ENCODE measurements at regions not wholly inside any gene's neighbourhood (a gene's known extent, or its start where the extent isn't known, plus 50 kb on each side); places are given as distances from the start of the nearest gene placed in this dataset.
A peak's percentile ranks its signal among the peaks of the same experiment; 100 is the strongest.

- no peak for DNase-seq
Measured at GRCh38 chr2:121086450-121086849, 198.6 kb downstream of the TFCP2L1 start.

- DNase-seq, result no peak
Measured at GRCh38 chr2:121087117-121087516, 197.9 kb downstream of the TFCP2L1 start.

DNA sequence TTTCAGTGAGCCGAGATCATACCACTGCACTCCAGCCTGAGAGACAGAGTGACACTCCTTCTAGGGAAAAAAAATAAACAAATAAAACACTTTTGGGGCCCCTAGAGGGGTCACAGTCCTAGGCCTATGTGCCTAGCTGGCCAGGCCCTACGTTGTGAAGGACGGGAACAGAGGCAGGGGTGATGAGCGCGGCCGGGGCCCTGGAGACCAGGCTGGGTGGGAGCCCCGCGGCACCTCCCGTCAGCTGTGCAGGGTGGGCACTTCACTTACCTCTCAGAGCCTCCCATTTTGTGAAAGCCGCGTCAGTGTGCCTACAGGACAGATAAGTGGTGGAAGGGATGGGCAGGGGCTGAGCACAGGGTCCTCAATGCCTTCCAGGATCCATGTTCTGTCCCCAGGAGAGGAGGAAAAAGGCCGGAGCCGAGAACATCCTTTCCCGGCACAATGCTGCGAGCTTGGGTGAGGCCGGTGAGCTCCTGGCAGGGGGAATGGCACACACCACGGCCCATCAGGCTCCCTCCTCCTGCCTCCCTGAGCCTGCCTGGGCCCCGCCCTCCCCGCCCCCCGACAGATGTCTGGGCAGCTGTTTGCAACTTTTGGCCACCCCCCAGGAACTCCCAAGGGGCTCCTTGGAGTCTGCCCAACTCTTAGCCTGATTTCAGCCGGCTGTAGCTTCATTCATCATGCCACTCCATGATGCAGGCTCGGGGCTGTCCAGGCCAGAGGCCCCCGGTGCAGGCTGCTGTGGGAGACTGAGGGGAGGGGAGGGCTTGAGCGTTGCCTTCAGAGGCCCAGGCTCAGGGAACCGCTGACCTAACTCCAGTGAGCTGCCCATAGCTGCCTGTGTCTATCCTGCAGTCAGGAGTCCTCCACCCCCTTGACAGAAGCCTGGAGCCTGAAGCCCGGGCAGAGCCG lies 196.5 kb downstream of the TFCP2L1 start:
- DNase-seq, result no peak

GRCh38 chr2:121089166-121089510 lies 195.9 kb downstream of the TFCP2L1 start:
- no peak for DNase-seq

- no peak for DNase-seq
Measured at GRCh38 chr2:121090088-121090715, 194.8 kb downstream of the TFCP2L1 start.

GRCh38 chr2:121092095-121092494 lies 192.9 kb downstream of the TFCP2L1 start:
- DNase-seq, result no peak

- DNase-seq, result no peak
Measured at GRCh38 chr2:121093692-121094091, 191.3 kb downstream of the TFCP2L1 start.

DNA sequence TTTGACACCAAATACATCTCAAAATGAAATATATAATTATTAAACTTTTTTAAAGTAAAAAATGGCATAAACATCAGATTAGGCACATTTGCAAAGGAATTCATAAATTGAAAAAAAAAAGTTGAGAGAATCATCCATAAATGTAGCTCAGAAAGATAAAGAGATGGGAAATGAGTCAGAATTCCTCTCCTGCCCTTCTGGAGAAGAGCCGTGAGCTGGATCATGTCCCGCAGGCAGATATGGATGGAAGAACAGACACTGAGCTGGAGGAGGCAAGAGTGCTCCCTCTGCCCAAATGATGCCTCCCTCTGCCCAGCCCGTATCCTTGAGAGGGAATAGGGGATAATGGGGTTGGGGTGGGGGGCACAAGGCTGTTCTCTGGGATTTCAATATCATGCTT lies 190.9 kb downstream of the TFCP2L1 start:
- no peak for DNase-seq

GRCh38 chr2:121094845-121095244 lies 190.2 kb downstream of the TFCP2L1 start:
- DNase-seq, result no peak

DNA sequence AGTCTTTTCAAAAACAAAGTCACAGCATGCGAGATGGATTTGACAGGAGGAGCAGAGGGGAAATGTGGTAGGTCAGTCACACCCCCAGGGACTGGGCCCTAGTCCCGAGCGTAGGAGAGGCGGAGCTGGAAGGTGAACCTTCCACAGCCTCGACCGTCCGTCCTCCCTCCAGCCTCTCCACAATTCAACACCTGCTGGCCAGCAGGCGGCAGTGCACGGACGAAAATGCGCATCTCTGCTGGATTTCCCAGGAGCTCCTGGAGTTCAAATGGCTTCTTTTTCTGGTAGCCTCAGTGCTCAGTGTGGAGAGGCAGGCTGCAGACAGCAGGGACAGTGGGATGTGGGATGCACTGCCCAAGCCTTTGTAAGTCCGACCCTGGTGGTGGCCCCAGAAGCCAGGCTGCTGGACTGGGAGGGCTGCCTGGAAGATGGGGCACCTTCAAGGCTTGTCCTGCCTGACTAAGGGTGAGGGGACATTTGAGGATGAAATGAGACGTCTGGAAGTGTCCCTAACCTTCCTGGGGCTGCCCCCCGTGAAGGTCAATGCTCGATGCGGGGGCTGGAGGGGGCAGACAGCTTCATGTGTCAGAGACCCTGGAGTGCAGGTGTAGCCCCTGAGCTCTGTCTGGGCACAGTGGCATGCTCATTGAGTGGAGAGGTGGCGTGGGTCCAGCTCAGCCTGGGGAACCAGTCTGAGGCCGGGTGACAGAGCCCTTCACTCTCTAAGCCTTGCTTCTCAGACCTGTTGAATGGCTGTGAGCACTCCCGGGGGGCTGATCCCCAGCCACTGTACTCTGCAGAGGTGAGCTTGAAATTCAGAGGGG lies 189.5 kb downstream of the TFCP2L1 start:
- peak in 32 of 56 donors; percentile 9 to 75 (median 26) for DNase-seq

- no peak for DNase-seq
Measured at GRCh38 chr2:121096611-121097010, 188.4 kb downstream of the TFCP2L1 start.

- no peak for DNase-seq
Measured at GRCh38 chr2:121098556-121098955, 186.4 kb downstream of the TFCP2L1 start.

- peak in 35 of 56 donors; percentile 6 to 68 (median 32) for DNase-seq
Measured at GRCh38 chr2:121099329-121100290, 185.4 kb downstream of the TFCP2L1 start.

DNA sequence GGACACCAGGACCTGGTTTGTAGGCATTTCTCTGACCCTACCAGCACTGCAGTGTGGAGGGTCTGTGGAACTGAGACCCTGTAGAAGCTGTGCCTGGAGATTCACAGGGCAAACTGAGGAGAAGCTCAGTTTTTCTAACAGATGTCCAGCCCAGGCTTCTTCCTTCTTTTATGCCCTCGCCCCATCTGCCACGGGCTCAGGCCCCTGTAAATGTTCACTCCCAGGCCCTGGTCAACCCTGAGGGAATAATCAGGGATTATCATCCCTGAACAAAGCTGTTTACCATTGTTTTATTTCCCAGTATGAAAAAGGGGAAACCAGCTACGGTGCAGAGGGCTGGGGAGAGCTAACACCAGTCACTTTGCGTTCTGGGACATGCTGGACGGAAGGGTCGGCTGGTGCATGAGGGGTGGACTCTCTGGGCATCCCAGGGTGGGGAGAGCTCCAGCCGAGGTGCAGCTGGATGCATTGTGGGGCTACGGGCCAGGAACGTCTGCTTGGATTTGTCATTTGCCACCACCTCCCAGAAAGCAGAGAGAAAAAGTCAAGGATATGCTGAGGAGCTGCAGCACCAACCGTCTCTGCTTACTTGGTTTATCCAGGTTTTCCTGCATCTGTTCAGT lies 183.8 kb downstream of the TFCP2L1 start:
- DNase-seq, result no peak

GRCh38 chr2:121102941-121103340 lies 182.1 kb downstream of the TFCP2L1 start:
- no peak for DNase-seq

GRCh38 chr2:121103960-121104359 lies 181.0 kb downstream of the TFCP2L1 start:
- no peak for DNase-seq

GRCh38 chr2:121104721-121105141 lies 180.3 kb downstream of the TFCP2L1 start:
- DNase-seq, result no peak

DNA sequence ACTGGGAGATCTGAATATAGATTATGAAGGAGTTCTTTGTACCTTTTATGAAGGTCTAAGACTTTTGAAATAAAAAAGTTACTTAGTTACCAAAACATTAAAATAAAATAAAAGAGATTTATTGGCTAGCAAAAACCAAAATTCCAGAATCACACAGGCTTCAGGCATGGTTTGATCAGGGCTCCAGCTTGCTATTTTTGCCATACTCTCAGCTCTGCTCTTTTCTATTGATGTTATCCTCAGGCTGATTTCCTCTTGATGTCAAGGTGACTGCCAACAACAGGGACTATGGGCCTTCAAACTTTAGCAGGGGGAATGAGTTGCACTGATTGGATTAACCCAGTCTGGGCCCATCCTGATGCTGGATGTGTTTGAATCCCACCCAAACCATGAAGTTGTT lies 174.1 kb downstream of the TFCP2L1 start:
- DNase-seq, result no peak

DNA sequence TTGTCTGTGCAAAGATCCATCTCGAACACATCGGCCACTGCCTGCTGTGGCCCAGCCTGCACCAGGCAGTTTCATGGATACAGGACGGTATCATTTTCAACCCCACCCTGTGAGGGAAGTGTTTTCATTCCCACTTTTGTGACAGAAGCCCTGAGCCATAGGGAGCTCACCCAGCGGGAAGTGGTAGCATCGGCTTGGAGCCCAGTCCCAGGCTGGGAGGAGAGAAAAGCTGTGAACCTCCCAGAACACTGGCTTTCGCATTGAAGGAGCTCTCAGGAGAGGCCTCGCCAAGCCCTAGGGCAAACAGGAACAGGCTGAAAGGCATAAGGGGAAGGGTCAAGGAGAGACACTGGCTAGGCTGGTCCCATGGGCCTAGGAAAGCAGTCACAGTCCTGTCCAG lies 166.1 kb downstream of the TFCP2L1 start:
- DNase-seq, result no peak

DNA sequence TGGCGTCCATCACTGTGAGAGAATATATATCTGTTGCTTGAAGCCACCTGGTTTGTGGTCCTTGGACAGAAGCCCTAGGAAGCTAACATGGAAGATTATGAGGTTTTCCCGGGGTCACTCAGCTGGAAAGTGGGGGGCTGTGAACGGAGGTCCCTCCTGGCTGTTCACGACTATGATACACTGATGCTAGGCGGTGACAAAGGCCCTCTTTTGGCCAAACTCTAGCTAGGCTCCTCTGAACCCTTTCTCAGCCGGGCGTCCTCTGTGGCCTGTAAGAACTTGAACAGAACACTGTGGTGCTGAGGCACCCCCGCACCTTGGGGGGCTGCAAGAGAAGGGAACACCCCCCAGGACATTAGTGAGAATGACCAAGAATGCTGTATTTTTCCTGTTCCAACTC lies 164.6 kb downstream of the TFCP2L1 start:
- no peak for DNase-seq
